PC-9 (cell line): ENCODE measurements at regions not wholly inside any gene's neighbourhood (a gene's known extent, or its start where the extent isn't known, plus 50 kb on each side); places are given as distances from the start of the nearest gene placed in this dataset.

Experiments used
- BruUV-seq: library from RNA; stranded (reverse); fragments of 400-500 nt; replicated peaks from 2 replicates; lab custom pipeline; 2021; lab: Mats Ljungman, UMichigan
- CTCF ChIA-PET: fragments of 300-600 bp; sonication (Branson Sonifier 250); formaldehyde crosslinking; loops from one replicate; lab custom pipeline; 2022; ENCODE audit warnings: antibody characterized with exemption; lab: Charles Lee
- POLR2A ChIA-PET: fragments of 300-600 bp; sonication (Branson Sonifier 250); formaldehyde crosslinking; loops from one replicate; lab custom pipeline; 2022; ENCODE audit warnings: antibody characterized with exemption; ENCODE audit not compliant: unreplicated experiment; lab: Charles Lee
- DNase-seq, 2 experiments: peaks; one replicate each; pipeline versions ENCODE4 v3.0.0 to v3.0.0-alpha.2; 2015 to 2022; ENCODE audit warnings: mixed read lengths in 1 of 2
- H2AFZ ChIP-seq: fragments of 200-600 bp; sonication (generic); 2 replicates; pipeline ENCODE4 v1.8.1; 2017; ENCODE audit warnings: antibody characterized with exemption
- H3F3A ChIP-seq: fragments of 200-600 bp; sonication (generic); 2 replicates; pipeline ENCODE4 v1.8.1; 2017; ENCODE audit warnings: antibody characterized with exemption, mild to moderate bottlenecking, low read depth; ENCODE audit not compliant: insufficient read depth
- H3K27ac ChIP-seq: fragments of 200-600 bp; sonication (generic); 2 replicates; pipeline ENCODE4 v1.6.1; 2016; ENCODE audit warnings: mixed run types
- H3K27me3 ChIP-seq: fragments of 200-600 bp; sonication (generic); 2 replicates; pipeline ENCODE4 v1.6.1; 2016; ENCODE audit warnings: low read depth, mixed run types; ENCODE audit not compliant: insufficient read depth
- H3K36me3 ChIP-seq: fragments of 200-600 bp; sonication (generic); 2 replicates; pipeline ENCODE4 v1.6.1; 2016; ENCODE audit warnings: low read depth, mixed run types
- H3K4me1 ChIP-seq: fragments of 200-600 bp; sonication (generic); replicated peaks from 2 replicates; pipeline ENCODE4 v1.6.1; 2016; ENCODE audit warnings: mixed run types; ENCODE audit not compliant: insufficient read depth
- H3K4me2 ChIP-seq: fragments of 200-600 bp; sonication (generic); 2 replicates; pipeline ENCODE4 v1.6.1; 2017; ENCODE audit warnings: mixed run types
- H3K4me3 ChIP-seq: fragments of 200-600 bp; sonication (generic); 2 replicates; pipeline ENCODE4 v1.6.1; 2016; ENCODE audit warnings: mixed run types
- H3K79me2 ChIP-seq: fragments of 200-600 bp; sonication (generic); 2 replicates; pipeline ENCODE4 v1.6.1; 2017; ENCODE audit warnings: low read depth, mixed run types
- H3K9me2 ChIP-seq: fragments of 200-600 bp; sonication (generic); 2 replicates; pipeline ENCODE4 v1.8.1; 2017; ENCODE audit warnings: mild to moderate bottlenecking; ENCODE audit not compliant: insufficient read depth
- H3K9me3 ChIP-seq: fragments of 200-600 bp; sonication (generic); 2 replicates; pipeline ENCODE4 v1.8.1; 2016; ENCODE audit warnings: low read depth; ENCODE audit not compliant: insufficient read depth
- H4K20me1 ChIP-seq: fragments of 200-600 bp; sonication (generic); 2 replicates; pipeline ENCODE4 v1.8.1; 2017; ENCODE audit not compliant: insufficient read depth
- EZH2 ChIP-seq: fragments of 200-600 bp; sonication (generic); IDR thresholded peaks from 2 replicates; pipeline ENCODE4 v1.8.0; 2017; ENCODE audit warnings: antibody characterized with exemption, low read depth
- intact Hi-C: fragments of 100-400 bp; cut with micrococcal nuclease; formaldehyde crosslinking; loops from one replicate; pipeline ENCODE4 v1.10.0; 2022; ENCODE audit not compliant: unreplicated experiment
- TF ChIP-seq, protein P1 (sequence below): fragments of 200-600 bp; sonication (generic); conservative IDR thresholded peaks from 2 replicates; pipeline ENCODE4 v1.6.1; 2017; ENCODE audit warnings: mixed run types, antibody characterized with exemption, mild to moderate bottlenecking, moderate library complexity

GRCh38 chr14:46399049-46399448 is 252.5 kb downstream of the RPL10L start:
- ChIA-PET CTCF (no interaction called here), POLR2A (no interaction called here)
- H3F3A ChIP-seq: no peaks in the 10 kb centered on the region
- no peaks in the 10 kb centered on the region for H3K36me3 ChIP-seq
- peaks cover under 1% of the 10 kb centered on the region; the same call in 1 of the 2 replicates for H3K4me1 ChIP-seq
- no peaks in the 10 kb centered on the region for H3K9me3 ChIP-seq
- BruUV-seq: no TSS peak
- no peaks in the 10 kb centered on the region for H3K27me3 ChIP-seq
- H2AFZ ChIP-seq: no peak overlapping the region
- H3K4me3 ChIP-seq: no peak overlapping the region
- intact Hi-C loops: no loop called here
- no peaks in the 10 kb centered on the region for H4K20me1 ChIP-seq
- no peaks in the 10 kb centered on the region for H3K9me2 ChIP-seq
- no peak overlapping the region for H3K27ac ChIP-seq
- no peak for DNase-seq
- H3K79me2 ChIP-seq: no peaks in the 10 kb centered on the region
- no peak overlapping the region for H3K4me2 ChIP-seq
- TF ChIP-seq EZH2: no peak
- TF ChIP-seq, protein P1, sequence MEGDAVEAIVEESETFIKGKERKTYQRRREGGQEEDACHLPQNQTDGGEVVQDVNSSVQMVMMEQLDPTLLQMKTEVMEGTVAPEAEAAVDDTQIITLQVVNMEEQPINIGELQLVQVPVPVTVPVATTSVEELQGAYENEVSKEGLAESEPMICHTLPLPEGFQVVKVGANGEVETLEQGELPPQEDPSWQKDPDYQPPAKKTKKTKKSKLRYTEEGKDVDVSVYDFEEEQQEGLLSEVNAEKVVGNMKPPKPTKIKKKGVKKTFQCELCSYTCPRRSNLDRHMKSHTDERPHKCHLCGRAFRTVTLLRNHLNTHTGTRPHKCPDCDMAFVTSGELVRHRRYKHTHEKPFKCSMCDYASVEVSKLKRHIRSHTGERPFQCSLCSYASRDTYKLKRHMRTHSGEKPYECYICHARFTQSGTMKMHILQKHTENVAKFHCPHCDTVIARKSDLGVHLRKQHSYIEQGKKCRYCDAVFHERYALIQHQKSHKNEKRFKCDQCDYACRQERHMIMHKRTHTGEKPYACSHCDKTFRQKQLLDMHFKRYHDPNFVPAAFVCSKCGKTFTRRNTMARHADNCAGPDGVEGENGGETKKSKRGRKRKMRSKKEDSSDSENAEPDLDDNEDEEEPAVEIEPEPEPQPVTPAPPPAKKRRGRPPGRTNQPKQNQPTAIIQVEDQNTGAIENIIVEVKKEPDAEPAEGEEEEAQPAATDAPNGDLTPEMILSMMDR: no peak

GRCh38 chr14:46384611-46385010 is 267.0 kb downstream of the RPL10L start:
- H4K20me1 ChIP-seq: no peaks in the 10 kb centered on the region
- no peak for TF ChIP-seq EZH2
- TF ChIP-seq, protein P1: no peak
- intact Hi-C loops: no loop called here
- H3K9me2 ChIP-seq: no peaks in the 10 kb centered on the region
- no peak overlapping the region for H2AFZ ChIP-seq
- DNase-seq: no peak
- no peaks in the 10 kb centered on the region for H3K4me1 ChIP-seq
- no peak overlapping the region for H3K4me2 ChIP-seq
- H3K36me3 ChIP-seq: no peaks in the 10 kb centered on the region
- no peak overlapping the region for H3K4me3 ChIP-seq
- H3K9me3 ChIP-seq: no peaks in the 10 kb centered on the region
- ChIA-PET CTCF (interaction anchor here (0.6 kb wide), 1 partner anchor 213 kb away, joined by 3 read pairs; no protein-coding TSS in a partner anchor), POLR2A (no interaction called here)
- H3F3A ChIP-seq: no peaks in the 10 kb centered on the region
- H3K27ac ChIP-seq: no peak overlapping the region
- H3K79me2 ChIP-seq: no peaks in the 10 kb centered on the region
- H3K27me3 ChIP-seq: no peaks in the 10 kb centered on the region
- no TSS peak for BruUV-seq

- ChIA-PET POLR2A (no interaction called here), CTCF (no interaction called here)
- no peaks in the 10 kb centered on the region for H4K20me1 ChIP-seq
- no TSS peak for BruUV-seq
- H3K27me3 ChIP-seq: no peaks in the 10 kb centered on the region
- H3K4me1 ChIP-seq: no peaks in the 10 kb centered on the region
- TF ChIP-seq EZH2: no peak
- TF ChIP-seq, protein P1: no peak
- DNase-seq: no peak
- no peaks in the 10 kb centered on the region for H3K9me2 ChIP-seq
- no peak overlapping the region for H3K4me2 ChIP-seq
- no peak overlapping the region for H3K4me3 ChIP-seq
- intact Hi-C loops: no loop called here
- no peak overlapping the region for H3K27ac ChIP-seq
- H3K36me3 ChIP-seq: no peaks in the 10 kb centered on the region
- no peaks in the 10 kb centered on the region for H3K79me2 ChIP-seq
- H3K9me3 ChIP-seq: no peaks in the 10 kb centered on the region
- H2AFZ ChIP-seq: no peak overlapping the region
- H3F3A ChIP-seq: no peaks in the 10 kb centered on the region
These were observed 269.9 kb downstream of the RPL10L start for GRCh38 chr14:46381674-46382073.
